ENCODE measurements at regions not wholly inside any gene's neighbourhood (a gene's known extent, or its start where the extent isn't known, plus 50 kb on each side); places are given as distances from the start of the nearest gene placed in this dataset.

DNA sequence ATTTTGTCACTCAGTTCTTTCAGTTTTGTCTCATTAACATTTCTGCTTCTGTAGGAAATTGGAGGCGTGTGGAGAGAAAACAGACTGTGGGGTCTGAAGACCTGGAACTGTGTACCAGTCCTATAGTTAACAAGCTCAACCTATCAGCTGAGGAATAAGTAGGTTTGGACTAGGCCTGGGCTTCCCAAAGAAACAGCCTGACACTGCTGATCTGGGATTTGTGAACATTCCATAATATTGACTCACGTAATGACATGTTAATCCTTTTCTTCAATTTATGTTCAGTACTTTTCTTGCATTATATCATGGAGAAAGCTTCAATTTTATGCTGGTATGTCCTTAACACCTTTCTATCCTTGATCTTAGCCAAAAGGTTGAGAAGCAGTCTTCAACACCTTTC is 181.6 kb upstream of the RORA start:
- Histone ChIP-seq H3K4me3 (no peak overlapping the region), H3K4me1 (ENCODE audit: control insufficient read depth in 5 of 5, insufficient read depth in 5 of 5, low read length in 5 of 5) (peaks cover 0 to 7% (median 0%) of the 10 kb centered on the region in 5 donors), H3K36me3 (ENCODE audit: control insufficient read depth in 4 of 4, insufficient read depth in 4 of 4, low read length in 4 of 4) (no peaks in the 10 kb centered on the region)

GRCh38 chr15:61404567-61404966 is 175.5 kb upstream of the RORA start:
- no peak for DNase-seq
- no peak for TF ChIP-seq CTCF (IDR thresholded peaks at IDR 0.05; ENCODE audit: control extremely low read depth, extremely low read depth)
- no peaks in the 10 kb centered on the region for H3K4me1 ChIP-seq (ENCODE audit: control insufficient read depth in 5 of 5, insufficient read depth in 5 of 5, low read length in 5 of 5)
- H3K4me3 ChIP-seq: no peak overlapping the region
- no peaks in the 10 kb centered on the region for H3K36me3 ChIP-seq (ENCODE audit: control insufficient read depth in 4 of 4, insufficient read depth in 4 of 4, low read length in 4 of 4)
- no peak for ATAC-seq (ENCODE audit: insufficient read depth, low FRiP score)
- WGBS, 2 donors: 91% methylated on average over 2 of the region's 2 CpGs
- H3K27ac ChIP-seq (ENCODE audit: low read depth in 1 of 2, low read length in 1 of 2): no peak overlapping the region
- H3K9me3 ChIP-seq (ENCODE audit: control insufficient read depth in 4 of 4, insufficient read depth in 3 of 4, low read length in 3 of 4): no peaks in the 10 kb centered on the region
- no peaks in the 10 kb centered on the region for H3K27me3 ChIP-seq (ENCODE audit: control insufficient read depth in 3 of 3, insufficient read depth in 3 of 3, low read length in 2 of 3)
- H3K9ac ChIP-seq (ENCODE audit: insufficient read depth in 1 of 2, low read length in 2 of 2): no peak overlapping the region

More for the DNA sequence above, 181.6 kb upstream of the RORA start:
- no peak for ATAC-seq (ENCODE audit: insufficient read depth, low FRiP score)
- Histone ChIP-seq H3K9ac (ENCODE audit: insufficient read depth in 1 of 2, low read length in 2 of 2) (no peak overlapping the region), H3K27ac (ENCODE audit: low read depth in 1 of 2, low read length in 1 of 2) (no peak overlapping the region), H3K9me3 (ENCODE audit: control insufficient read depth in 4 of 4, insufficient read depth in 3 of 4, low read length in 3 of 4) (no peaks in the 10 kb centered on the region), H3K27me3 (ENCODE audit: control insufficient read depth in 3 of 3, insufficient read depth in 3 of 3, low read length in 2 of 3) (no peaks in the 10 kb centered on the region)
- TF ChIP-seq CTCF (IDR thresholded peaks at IDR 0.05; ENCODE audit: control extremely low read depth, extremely low read depth): no peak
- WGBS, 2 donors: 91 to 92% methylated on average over 2 of the region's 2 CpGs
- no peak for DNase-seq

- Histone ChIP-seq H3K9ac (ENCODE audit: insufficient read depth in 1 of 2, low read length in 2 of 2) (no peak overlapping the region), H3K36me3 (ENCODE audit: control insufficient read depth in 4 of 4, insufficient read depth in 4 of 4, low read length in 4 of 4) (no peaks in the 10 kb centered on the region), H3K27ac (ENCODE audit: low read depth in 1 of 2, low read length in 1 of 2) (no peak overlapping the region), H3K9me3 (ENCODE audit: control insufficient read depth in 4 of 4, insufficient read depth in 3 of 4, low read length in 3 of 4) (no peaks in the 10 kb centered on the region), H3K27me3 (ENCODE audit: control insufficient read depth in 3 of 3, insufficient read depth in 3 of 3, low read length in 2 of 3) (no peaks in the 10 kb centered on the region), H3K4me3 (no peak overlapping the region), H3K4me1 (ENCODE audit: control insufficient read depth in 5 of 5, insufficient read depth in 5 of 5, low read length in 5 of 5) (no peaks in the 10 kb centered on the region)
- TF ChIP-seq CTCF (IDR thresholded peaks at IDR 0.05; ENCODE audit: control extremely low read depth, extremely low read depth): no peak
- DNase-seq: no peak
- 82% methylated on average over 6 of the region's 6 CpGs for WGBS, 2 donors
- ATAC-seq (ENCODE audit: insufficient read depth, low FRiP score): no peak
Observed at GRCh38 chr15:61403884-61404283, 174.8 kb upstream of the RORA start.

Measured in lung (tissue), 11 donors.